ENCODE measurements at regions not wholly inside any gene's neighbourhood (a gene's known extent, or its start where the extent isn't known, plus 50 kb on each side); places are given as distances from the start of the nearest gene placed in this dataset.

DNA sequence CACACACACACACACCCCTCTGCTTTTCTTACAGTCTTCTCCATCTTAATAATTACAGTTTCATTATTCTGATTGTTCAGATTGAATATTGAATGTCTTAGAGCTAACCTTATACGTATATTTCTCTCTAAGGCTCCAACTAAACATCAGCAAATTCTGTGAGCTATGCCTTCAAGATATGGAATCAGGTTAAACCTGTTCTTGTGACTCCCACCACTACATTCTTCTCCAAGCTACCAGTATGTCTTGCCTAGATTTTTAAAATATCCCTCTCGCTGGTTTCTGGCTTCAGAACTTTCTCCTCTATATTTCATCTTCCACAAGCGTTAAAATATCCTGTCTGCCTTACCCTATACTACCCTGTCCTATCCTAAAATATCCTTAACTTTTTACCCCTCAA lies 1346.4 kb upstream of the CDH2 start (continued):
- TF ChIP-seq CHD7 (IDR thresholded peaks at IDR 0.05; ENCODE audit: insufficient replicate concordance, low read length) (no peak), HDAC2 (IDR thresholded peaks at IDR 0.05; ENCODE audit: borderline replicate concordance in 1 of 2, low read depth in 2 of 2, low read length in 2 of 2) (no peak), RAD21 (IDR thresholded peaks at IDR 0.05 in 1 of 2, conservative IDR thresholded peaks at IDR 0.05 in 1 of 2; ENCODE audit: low read depth in 2 of 2, low read length in 2 of 2) (no peak), CBX8 (IDR thresholded peaks at IDR 0.05; ENCODE audit: borderline replicate concordance, low read depth, low read length) (no peak), RNF2 (IDR thresholded peaks at IDR 0.05; ENCODE audit: borderline replicate concordance, low read depth, low read length, missing control alignments, poor library complexity, severe bottlenecking) (no peak), SRF (IDR thresholded peaks at IDR 0.05; ENCODE audit: low read depth, low read length) (no peak)
- TF ChIP-seq, protein P1, sequence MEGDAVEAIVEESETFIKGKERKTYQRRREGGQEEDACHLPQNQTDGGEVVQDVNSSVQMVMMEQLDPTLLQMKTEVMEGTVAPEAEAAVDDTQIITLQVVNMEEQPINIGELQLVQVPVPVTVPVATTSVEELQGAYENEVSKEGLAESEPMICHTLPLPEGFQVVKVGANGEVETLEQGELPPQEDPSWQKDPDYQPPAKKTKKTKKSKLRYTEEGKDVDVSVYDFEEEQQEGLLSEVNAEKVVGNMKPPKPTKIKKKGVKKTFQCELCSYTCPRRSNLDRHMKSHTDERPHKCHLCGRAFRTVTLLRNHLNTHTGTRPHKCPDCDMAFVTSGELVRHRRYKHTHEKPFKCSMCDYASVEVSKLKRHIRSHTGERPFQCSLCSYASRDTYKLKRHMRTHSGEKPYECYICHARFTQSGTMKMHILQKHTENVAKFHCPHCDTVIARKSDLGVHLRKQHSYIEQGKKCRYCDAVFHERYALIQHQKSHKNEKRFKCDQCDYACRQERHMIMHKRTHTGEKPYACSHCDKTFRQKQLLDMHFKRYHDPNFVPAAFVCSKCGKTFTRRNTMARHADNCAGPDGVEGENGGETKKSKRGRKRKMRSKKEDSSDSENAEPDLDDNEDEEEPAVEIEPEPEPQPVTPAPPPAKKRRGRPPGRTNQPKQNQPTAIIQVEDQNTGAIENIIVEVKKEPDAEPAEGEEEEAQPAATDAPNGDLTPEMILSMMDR (IDR thresholded peaks at IDR 0.05; ENCODE audit: control extremely low read depth in 1 of 3, insufficient read depth in 1 of 3, low read depth in 1 of 3, low read length in 3 of 3), result no peak
